ENCODE measurements at regions not wholly inside any gene's neighbourhood (a gene's known extent, or its start where the extent isn't known, plus 50 kb on each side); places are given as distances from the start of the nearest gene placed in this dataset.

DNA sequence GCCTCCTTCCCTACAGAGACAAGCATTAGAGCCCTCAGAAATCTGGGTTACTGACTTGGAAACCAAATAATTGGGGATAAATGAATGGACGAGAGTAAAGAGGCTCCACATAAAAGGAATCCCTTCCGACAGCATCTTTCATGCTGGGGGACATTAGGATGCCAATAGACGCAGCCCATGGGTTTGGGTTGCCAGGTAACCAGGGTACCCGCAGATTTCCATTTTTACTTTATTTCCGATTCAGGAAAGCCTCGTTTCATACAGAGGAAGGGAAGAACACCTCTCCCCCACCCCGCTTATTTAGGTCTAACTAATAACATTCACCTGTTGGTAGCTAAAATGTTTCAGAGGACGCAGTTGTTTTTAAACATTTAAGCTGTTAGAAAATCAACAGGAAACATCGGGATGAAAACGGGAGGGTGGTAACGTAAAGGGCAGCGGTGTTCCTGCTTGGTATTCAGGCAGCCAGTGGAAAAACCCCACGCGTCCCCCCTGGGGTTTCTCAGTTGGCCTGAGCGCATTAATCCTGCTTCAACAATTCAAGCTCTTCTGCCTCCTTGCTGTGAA, 179.5 kb downstream of the YTHDC2 start:
- TF ChIP-seq POLR2A (IDR thresholded peaks at IDR 0.05; ENCODE audit: low read length) (no peak), GATA1 (IDR thresholded peaks at IDR 0.05; ENCODE audit: low read depth, low read length) (no peak)

All from erythroblast (primary cell).